Lower leg skin (tissue), 3 donors: ENCODE measurements at regions not wholly inside any gene's neighbourhood (a gene's known extent, or its start where the extent isn't known, plus 50 kb on each side); places are given as distances from the start of the nearest gene placed in this dataset.

Experiments
- POLR2A ChIP-seq, 2 donors: fragments of 450-650 bp; IDR thresholded peaks; one replicate each; pipeline ENCODE4 v1.6.1; 2016 to 2017; ENCODE audit warnings: antibody characterized with exemption in 2 of 2, mild to moderate bottlenecking in 1 of 2, moderate library complexity in 1 of 2
- TF ChIP-seq, protein P1 (sequence below), 3 donors: fragments of 450-650 bp; IDR thresholded peaks; one replicate each; pipeline ENCODE4 v1.5.1; 2016; ENCODE audit warnings: antibody characterized with exemption in 3 of 3, mild to moderate bottlenecking in 3 of 3, moderate library complexity in 2 of 3

DNA sequence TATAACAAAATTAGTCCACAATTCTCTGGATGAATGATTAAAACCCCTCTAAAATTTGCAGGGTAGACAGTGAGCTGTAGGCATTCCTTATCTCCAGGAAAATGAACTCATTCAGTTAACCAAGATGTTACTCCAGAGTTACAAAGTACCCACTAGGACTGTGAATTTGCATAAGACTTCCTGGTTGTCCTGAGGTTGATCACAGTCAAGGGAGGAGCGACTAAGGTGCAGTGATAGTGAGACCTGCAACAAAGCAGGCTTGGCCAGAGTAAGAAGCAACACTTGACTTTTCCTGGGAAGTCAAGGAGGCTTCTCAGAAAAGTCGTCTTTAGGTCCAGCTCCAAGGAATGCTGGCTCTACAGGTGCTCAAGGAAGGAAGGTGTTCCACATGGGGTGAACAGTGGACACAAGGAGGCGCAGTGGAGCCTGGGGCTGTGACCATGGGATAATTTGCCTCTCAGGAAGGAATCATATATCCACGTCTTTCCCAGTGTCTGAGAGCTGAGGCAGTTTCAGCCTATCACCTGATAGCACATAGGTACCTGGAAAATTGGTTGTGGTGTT lies 821.1 kb upstream of the EEF2KMT start:
- TF ChIP-seq, protein P1, sequence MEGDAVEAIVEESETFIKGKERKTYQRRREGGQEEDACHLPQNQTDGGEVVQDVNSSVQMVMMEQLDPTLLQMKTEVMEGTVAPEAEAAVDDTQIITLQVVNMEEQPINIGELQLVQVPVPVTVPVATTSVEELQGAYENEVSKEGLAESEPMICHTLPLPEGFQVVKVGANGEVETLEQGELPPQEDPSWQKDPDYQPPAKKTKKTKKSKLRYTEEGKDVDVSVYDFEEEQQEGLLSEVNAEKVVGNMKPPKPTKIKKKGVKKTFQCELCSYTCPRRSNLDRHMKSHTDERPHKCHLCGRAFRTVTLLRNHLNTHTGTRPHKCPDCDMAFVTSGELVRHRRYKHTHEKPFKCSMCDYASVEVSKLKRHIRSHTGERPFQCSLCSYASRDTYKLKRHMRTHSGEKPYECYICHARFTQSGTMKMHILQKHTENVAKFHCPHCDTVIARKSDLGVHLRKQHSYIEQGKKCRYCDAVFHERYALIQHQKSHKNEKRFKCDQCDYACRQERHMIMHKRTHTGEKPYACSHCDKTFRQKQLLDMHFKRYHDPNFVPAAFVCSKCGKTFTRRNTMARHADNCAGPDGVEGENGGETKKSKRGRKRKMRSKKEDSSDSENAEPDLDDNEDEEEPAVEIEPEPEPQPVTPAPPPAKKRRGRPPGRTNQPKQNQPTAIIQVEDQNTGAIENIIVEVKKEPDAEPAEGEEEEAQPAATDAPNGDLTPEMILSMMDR (IDR thresholded peaks at IDR 0.05), result no peak
- no peak for TF ChIP-seq POLR2A (IDR thresholded peaks at IDR 0.05)
